ENCODE measurements at regions not wholly inside any gene's neighbourhood (a gene's known extent, or its start where the extent isn't known, plus 50 kb on each side); places are given as distances from the start of the nearest gene placed in this dataset.

DNA sequence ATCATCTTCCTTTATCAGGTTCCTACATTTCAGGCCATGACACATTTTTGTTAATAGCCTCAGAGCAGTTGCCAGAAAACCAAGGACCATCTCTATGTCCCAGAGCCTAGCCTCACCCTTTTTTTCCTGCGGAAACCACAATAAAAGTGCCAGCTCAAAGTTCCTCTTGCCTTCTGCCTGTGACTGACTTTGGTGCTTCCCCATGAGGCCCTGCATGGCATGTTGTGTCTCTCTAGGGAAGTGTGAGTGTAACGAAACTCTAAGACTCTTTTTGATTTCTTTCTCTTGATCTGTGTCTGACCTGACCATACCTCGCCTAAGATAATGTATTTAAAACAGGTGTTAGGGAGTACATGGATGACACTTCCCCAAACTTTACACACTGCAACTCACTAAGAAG is 642.3 kb upstream of the BOD1L1 start:
- TF ChIP-seq, protein P1, sequence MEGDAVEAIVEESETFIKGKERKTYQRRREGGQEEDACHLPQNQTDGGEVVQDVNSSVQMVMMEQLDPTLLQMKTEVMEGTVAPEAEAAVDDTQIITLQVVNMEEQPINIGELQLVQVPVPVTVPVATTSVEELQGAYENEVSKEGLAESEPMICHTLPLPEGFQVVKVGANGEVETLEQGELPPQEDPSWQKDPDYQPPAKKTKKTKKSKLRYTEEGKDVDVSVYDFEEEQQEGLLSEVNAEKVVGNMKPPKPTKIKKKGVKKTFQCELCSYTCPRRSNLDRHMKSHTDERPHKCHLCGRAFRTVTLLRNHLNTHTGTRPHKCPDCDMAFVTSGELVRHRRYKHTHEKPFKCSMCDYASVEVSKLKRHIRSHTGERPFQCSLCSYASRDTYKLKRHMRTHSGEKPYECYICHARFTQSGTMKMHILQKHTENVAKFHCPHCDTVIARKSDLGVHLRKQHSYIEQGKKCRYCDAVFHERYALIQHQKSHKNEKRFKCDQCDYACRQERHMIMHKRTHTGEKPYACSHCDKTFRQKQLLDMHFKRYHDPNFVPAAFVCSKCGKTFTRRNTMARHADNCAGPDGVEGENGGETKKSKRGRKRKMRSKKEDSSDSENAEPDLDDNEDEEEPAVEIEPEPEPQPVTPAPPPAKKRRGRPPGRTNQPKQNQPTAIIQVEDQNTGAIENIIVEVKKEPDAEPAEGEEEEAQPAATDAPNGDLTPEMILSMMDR (IDR thresholded peaks at IDR 0.05 in 8 of 11, conservative IDR thresholded peaks at IDR 0.05 in 3 of 11) = no peak
- no peak for TF ChIP-seq POLR2A (IDR thresholded peaks at IDR 0.05)

All from spleen (tissue), 7 donors.